SK-MEL-5 (cell line): ENCODE measurements at regions not wholly inside any gene's neighbourhood (a gene's known extent, or its start where the extent isn't known, plus 50 kb on each side); places are given as distances from the start of the nearest gene placed in this dataset.
A peak's percentile ranks its signal among the peaks of the same experiment; 100 is the strongest.
"Not testable (repeated sequence)": the region's sequence is repeated elsewhere in the genome, so short reads cannot be mapped to it uniquely, and the experiment has no call there.

Source experiments
- DNase-seq: peaks from one replicate; pipeline ENCODE4 v3.0.0-alpha.2; 2016; ENCODE audit warnings: low read depth, low spot score
- in situ Hi-C: cut with HindIII; loops from 2 replicates; pipeline ENCODE4 v1.10.0; 2016; ENCODE audit warnings: low sequenced_read_pairs, high pct_unique_total_duplicates, low pct_unique_long_range_greater_than_20kb

DNA sequence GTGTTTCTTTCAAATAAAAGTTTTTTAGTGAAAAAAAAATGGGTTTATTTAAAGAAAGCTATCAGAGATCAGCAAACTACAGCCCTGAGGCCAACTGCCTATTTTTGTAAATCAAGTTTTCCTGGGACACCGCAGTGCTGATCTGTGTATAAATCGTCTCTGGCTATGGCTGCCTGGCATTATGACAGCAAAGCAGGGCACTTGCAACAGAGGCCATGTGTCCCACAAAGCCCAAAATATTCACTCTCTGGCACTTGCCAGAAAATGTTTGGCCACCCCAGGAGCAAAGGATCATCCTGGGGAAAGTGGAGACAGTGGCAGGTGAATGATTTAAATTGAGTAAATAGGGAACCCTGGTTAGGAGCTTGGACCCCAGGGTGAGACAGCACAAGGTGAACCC, 291.6 kb downstream of the PREX1 start:
- DNase-seq: no peak
- in situ Hi-C loops: no loop called here

DNA sequence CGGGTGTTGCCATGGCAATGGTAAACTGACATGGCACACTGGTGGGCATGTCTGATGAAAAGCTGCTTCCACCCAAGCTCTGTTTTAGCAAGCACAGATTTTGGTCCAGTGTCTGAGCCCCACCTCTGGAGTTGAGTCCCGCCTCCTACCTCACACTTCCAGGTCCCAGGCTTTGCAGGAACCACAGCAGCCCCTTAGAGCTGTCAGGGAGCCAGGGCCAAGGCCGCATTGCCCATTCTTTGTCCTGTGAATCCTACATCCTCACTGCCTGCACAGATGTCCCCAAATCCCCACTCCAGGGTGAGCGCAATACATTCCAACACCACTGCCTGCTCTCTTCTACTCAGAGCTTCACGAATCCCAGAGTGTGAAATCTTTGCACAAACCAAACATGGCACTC, 292.2 kb downstream of the PREX1 start:
- no peak for DNase-seq
- in situ Hi-C loops: no loop called here

DNA sequence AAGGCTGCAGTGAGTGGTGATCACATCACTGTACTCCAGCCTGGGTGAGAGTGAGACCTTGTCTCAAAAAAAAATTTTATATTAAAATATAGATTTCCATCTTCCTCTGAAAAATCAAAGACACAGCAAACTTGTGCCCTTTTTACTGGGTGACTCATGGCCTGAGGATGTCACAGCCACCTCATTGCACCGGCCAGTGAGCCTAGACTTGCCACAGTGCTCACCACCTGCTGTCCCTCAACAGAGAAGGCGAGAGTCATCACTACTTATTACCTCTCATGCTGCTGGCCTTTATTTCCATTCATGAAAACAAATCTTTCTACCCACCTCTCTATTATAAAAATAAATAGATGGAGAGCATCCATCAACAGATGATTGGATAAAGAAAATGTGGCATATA, 295.8 kb downstream of the PREX1 start:
- in situ Hi-C loops: no loop called here
- no peak for DNase-seq

DNA sequence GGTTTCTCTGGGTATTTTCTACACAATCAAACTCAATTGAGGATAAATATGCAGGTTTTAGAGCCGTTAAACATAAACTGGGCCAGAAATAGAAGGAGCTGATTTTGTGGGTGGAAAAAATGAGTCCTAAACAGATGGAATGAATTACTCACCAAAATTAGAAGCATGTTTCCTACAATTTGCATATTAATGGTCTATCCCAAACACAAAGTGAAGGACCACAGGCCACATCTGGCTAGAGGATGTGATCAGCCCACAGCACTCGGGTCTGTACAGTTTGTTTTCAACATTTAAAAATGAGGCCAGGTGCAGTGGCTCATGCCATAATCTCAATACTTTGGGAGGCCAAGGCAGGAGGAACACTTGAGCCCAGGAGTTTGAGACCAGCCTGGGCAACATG, 296.3 kb downstream of the PREX1 start:
- DNase-seq: no peak
- in situ Hi-C loops: no loop called here

DNA sequence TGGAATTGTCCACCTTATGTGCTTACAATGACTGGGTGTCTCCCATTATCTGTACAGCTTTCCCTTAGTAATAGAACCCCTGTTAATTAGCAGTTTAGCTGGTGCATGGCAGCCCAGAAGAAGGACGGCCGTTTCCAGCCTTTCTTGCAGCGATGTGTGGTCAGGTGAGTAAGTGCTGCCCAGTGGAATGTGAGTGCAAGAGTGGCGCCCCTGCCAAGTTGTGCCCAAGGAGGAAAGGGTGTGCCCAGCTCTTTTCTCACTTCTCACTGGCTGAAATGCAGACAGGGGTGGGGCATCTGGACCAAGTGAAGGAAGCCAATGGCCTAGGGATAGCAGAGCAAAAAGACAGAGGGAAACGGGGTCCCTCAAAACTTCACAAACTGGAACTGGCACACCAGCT, 296.8 kb downstream of the PREX1 start:
- in situ Hi-C loops: no loop called here
- DNase-seq: no peak

DNA sequence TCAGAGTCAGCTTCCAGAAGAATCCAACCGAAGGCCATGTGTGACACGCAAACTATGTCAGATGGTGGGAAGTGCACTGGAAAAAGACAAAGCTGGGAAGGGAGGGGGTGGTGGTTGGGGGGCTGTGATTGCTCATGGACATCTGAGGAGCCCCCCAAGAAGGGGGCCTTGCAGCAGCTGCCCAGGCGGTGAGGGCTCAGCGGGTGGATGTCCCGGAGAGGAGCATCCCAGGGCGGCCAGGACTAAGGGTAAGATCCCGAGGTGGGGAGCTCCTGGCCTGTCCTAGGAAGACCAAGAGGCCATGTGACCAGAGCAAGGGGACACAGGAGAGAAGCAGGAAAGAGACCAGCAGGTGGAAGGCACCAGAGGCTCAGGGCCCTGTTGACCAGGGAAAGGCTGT, 299.5 kb downstream of the PREX1 start:
- in situ Hi-C loops: no loop called here
- no peak for DNase-seq

DNA sequence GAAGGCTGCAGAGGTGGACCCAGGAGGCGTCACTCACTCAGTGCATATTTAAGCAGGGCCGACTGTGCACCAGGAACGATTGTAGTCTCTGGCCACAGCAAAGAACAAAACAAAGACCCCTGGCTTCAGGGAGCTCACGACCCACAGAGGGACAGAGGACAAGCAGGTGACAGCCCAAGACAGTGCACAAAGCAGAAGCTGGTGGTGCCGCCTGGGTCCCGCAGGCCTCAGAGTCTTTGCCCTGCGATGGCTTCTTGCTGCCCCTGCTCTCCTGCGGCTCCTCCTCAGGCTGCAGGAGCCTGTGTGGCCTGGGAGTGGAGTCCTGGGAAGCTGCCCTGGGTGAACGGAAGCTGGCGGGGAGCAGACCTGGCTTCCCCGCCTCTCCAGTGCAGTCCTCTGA, 300.0 kb downstream of the PREX1 start:
- in situ Hi-C loops: no loop called here
- no peak for DNase-seq

DNA sequence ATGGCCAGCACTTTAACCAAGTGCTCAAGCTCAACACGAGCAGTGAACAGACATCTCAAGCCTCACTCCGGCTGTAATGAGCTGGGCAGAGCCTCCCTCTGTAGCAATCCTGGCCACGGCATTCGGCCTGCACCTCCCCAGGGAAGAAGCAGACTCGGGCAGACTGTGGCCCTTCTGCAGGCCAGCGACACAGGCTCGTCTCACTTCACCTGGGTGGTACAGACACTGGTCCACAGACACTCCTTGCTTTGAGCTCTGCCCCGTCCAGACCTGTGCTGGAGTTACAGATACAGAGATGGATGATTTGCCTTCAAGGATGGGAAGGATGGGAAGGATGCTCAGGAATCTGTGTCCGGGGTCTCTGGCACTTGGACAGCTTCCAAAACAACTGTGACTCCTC, 300.9 kb downstream of the PREX1 start:
- in situ Hi-C loops: no loop called here
- DNase-seq: no peak

DNA sequence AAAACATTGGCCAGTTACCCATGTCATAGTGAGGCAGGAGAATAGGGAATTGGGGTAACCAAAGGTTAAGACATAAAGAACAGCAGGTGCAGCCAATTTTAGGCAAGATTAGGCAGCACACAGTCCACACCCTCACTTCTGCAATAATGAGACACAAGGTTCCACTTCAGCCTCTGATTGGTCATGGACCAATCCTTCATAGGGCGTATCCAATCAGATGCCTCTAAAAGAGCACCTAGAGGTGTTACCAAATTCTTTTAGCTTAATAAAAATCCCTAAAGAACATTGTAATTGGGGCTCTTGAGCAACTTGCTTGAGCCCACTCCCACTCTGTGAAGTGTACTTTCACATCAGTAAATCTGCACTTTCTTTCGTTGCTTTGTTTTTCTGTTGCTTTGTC, 302.4 kb downstream of the PREX1 start:
- DNase-seq: no peak
- in situ Hi-C loops: no loop called here

DNA sequence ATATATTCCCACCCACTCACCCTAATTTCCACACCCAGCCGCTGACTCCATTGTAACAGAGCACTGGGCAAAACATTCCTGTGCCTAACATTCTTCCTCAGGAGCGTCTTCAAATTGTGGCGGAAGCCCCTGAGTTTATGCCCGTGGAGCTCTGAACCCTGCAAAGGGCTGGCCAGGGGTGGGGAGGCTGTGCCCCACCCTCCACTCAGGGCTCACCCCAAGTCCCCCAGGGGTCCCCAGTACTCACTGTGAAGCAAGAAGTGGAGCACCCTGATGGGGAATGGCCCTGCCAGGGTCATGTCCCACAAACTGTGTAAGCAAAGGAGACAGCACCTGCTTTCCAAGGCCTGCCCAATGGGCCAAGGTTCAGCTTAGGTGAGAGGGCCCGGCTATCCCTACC, 303.2 kb downstream of the PREX1 start:
- DNase-seq: no peak
- in situ Hi-C loops: no loop called here

DNA sequence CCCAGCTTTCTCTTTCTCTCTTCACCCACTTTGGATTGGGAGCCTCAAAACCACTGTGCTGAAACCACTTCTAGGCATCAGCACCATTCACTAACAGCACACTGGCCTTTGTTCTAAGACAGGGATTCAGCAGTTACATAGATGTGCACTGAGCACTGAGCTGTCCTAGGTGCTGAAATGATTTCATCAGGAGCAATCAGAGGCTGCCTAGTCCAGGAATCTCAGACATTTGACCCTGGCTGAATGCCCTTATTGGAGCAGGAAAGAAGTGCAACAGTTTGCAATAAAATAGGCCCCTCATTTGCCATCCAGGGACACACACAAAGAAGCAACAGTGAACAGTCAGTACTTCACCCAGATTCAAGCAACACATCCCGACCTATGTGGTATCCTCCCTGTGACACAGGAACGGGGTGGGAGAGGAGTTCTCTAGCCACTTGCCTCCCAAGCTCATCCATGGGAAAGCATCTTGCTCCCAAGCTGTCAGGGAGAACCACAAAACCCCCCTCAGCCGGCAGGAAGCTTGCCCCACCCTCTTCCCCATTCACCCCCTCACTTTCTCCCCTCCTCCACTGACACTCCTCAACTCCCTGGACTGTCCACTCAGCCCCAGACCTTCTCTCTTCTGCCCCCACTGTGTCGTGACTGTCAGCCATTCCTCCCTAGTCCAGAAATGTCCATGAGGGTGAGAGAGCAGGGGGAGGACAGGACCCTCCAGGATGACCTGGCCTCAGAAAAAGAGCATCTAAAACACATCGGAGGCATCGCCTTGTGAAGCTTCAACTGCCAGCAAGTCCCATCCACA, 304.4 kb downstream of the PREX1 start:
- in situ Hi-C loops: no loop called here
- peak; percentile 50 for DNase-seq

DNA sequence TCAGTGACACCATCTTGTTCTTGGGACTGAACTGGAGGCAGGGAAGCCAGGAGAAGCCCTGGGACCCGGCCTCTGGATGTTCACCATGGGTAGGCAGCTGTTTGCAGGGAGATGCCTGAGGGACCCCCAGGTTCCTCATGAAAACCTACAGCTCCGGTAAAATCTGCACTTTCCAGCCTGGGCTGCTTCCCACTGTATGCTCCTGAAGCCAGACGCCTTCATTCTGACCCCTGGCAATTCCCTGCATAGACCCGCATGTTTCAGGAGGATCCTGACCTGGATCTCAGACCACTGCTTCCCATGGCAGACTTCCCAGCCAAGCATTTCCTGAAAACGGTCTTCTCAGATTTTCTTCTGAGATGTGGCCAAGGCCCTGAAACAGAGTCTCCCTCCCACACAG, 306.7 kb downstream of the PREX1 start:
- DNase-seq: no peak
- in situ Hi-C loops: no loop called here

DNA sequence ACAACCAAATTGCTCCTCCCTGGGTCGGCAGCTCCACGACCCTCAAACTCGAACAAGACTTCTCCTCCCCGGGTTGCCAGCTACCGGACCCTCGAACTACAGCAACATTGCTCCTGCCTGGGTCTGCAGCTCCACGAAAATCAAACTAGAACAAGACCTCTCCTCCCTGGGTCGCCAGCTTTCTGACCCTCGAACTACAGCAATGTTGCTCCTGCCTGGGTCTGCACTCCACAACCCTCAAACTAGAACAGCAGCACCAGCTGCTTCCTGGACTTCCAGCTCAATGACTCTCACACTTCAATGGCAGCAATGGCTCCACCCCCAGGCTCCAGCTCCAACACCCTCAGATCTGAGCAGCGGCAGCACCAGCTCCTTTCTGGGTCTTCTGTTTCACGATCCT, 311.6 kb downstream of the PREX1 start:
- in situ Hi-C loops: not testable (repeated sequence)
- peak; percentile 12 for DNase-seq

DNA sequence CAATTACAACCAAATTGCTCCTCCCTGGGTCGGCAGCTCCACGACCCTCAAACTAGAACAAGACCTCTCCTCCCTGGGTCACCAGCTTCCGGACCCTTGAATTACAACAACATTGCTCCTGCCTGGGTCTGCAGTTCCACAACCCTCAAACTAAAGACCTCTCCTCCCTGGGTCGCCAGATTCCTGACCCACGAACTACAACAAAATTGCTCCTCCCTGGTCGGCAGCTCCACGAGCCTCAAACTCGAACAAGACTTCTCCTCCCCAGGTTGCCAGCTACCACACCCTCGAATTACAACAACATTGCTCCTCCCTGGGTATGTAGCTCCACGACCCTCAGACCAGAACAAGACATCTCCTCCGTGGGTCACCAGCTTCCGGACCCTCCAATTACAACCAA, 313.2 kb downstream of the PREX1 start:
- in situ Hi-C loops, DNase-seq: not testable (repeated sequence)

DNA sequence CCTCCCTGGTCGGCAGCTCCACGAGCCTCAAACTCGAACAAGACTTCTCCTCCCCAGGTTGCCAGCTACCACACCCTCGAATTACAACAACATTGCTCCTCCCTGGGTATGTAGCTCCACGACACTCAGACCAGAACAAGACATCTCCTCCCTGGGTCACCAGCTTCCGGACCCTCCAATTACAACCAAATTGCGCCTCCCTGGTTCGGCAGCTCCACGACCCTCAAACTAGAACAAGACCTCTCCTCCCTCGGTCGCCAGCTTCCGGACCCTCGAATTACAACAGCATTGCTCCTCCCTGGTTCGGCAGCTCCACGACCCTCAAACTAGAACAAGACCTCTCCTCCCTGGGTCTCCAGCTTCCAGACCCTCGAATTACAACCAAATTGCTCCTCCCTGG, 315.3 kb downstream of the PREX1 start:
- in situ Hi-C loops, DNase-seq: not testable (repeated sequence)

DNA sequence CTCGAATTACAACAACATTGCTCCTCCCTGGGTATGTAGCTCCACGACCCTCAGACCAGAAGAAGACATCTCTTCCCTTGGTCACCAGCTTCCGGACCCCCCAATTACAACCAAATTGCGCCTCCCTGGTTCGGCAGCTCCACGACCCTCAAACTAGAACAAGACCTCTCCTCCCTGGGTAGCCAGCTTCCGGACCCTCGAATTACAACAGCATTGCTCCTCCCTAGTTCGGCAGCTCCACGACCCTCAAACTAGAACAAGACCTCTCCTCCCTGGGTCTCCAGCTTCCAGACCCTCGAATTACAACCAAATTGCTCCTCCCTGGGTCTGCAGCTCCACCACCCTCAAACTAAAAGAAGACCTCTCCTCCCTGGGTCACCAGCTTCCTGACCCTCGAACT, 322.7 kb downstream of the PREX1 start:
- DNase-seq, in situ Hi-C loops: not testable (repeated sequence)

DNA sequence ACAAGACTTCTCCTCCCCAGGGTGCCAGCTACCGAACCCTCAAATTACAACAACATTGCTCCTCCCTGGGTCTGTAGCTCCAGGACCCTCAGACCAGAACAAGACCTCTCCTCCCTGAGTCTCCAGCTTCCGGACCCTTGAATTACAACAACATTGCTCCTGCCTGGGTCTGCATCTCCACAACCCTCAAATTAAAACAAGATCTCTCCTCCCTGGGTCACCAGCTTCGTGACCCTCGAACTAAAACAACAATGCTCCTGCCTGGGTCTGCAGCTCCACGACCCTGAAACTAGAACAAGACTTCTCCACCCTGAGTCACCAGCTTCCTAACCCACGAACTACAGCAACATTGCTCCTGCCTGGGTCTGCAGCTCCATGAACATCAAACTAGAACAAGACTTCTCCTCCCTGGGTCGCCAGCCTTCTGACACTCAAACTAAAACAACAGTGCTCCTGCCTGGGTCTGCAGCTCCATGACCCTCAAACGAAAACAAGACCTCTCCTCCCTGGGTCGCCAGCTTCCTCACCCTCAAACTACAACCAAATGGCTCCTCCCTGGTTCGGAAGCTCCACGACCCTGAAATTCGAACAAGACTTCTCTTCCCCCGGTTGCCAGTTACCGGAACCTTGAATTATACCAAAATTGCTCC, 324.5 kb downstream of the PREX1 start:
- DNase-seq: no peak
- in situ Hi-C loops: no loop called here

DNA sequence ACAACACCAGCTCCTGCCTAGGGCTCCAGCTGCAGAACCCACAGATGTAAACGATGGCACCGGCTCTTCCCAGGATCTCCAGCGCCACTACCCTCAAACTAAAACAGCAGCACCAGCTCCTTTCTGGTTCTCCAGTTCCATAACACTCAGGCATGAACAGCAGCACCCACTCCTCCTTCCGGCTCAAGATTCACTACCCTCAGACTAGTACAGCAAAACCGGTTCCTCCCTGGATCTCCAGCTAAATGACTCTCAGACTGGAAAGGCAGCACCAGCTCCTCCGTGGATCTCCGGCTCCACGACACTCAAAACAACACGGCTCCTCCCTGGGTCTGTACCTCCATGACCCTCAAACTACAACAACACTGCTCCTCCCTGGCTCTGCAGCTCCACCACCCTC, 325.0 kb downstream of the PREX1 start:
- in situ Hi-C loops: no loop called here
- no peak for DNase-seq

DNA sequence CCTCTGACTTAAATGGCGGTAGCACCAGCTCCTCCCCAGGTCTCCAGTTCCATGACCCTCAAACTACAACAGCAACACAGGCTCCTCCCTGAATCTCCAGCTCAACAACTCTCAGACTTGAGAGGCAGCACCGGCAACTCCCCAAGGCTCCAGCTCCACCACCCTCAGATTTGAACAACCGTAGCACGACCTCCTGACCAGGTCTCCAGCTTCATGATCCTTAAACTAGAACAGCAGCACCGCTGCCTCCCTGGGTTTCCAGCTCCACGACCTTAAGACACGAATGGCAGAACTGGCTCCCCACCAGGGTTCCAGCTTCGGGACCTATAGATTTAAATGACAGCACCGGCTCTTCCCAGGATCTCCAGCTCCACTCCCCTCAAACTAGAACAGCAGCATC, 325.8 kb downstream of the PREX1 start:
- in situ Hi-C loops: no loop called here

More for the DNA sequence above, 325.8 kb downstream of the PREX1 start:
- DNase-seq: no peak
